Globus pallidus (tissue), 1 donor: ENCODE measurements at regions not wholly inside any gene's neighbourhood (a gene's known extent, or its start where the extent isn't known, plus 50 kb on each side); places are given as distances from the start of the nearest gene placed in this dataset.

Experiments
- DNase-seq: peaks from one replicate; pipeline ENCODE4 v3.0.0-alpha.2; 2015; ENCODE audit warnings: low spot score

DNA sequence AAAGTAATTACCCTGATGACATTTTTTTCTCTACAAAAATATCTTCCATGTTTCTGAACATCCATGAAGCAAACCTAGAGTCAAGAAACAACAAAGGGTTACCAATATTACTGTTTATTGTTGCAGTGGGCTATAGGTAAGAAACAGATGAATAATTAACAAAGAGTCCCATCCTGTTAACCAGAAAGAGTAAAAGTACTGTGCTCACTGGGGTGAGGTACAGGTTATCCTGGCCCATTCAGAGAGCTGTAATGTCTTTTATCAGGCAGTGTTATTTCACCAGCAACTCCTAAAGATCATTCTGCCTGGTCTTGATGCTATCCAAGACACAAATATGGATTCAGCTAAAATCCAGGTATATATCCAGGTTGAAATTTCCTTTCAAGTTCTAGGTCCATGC lies 754.9 kb downstream of the SATB2 start:
- DNase-seq, result no peak

DNA sequence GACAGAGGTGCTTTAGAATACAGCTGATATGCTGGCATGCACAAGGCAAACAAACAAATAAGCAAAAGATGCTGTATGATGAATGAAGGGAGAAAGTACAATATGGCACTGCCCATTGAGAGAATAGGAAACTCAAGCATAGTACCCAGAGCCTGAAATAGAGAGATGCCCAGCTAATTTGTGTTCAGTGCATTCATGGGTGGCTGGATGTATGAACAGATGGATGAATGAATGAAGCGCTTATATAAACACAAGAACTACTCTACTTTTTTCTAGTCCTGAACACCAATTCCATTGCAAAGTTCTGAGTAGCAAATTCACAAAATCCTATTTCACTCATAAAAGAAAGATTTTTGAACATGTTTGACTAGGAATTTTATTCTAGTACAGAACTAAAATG lies 756.3 kb downstream of the SATB2 start:
- no peak for DNase-seq

- no peak for DNase-seq
Measured at GRCh38 chr2:198700319-198700718, 757.4 kb downstream of the SATB2 start.

GRCh38 chr2:198698230-198698629 lies 759.5 kb downstream of the SATB2 start:
- DNase-seq, result no peak

- no peak for DNase-seq
Measured at GRCh38 chr2:198697794-198698193, 759.9 kb downstream of the SATB2 start.

DNA sequence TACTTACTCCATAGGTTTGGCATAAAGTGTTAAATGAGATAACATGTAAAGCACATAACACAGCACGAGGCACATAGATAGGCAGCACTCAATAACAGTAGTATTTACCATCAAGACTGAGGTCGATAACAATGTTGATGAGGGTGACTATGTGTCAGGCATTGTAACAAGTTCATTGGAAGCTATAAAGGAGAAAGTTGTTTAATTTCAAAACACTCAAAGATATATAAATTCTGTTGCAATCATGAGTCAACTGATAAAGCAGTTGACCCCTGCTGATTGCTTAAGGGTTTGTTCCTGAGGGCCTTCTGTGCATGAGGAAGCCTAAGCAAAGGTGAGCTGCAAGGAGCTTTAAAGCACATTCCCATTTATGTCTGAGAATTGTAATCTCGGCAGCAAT lies 760.5 kb downstream of the SATB2 start:
- DNase-seq, result no peak

DNA sequence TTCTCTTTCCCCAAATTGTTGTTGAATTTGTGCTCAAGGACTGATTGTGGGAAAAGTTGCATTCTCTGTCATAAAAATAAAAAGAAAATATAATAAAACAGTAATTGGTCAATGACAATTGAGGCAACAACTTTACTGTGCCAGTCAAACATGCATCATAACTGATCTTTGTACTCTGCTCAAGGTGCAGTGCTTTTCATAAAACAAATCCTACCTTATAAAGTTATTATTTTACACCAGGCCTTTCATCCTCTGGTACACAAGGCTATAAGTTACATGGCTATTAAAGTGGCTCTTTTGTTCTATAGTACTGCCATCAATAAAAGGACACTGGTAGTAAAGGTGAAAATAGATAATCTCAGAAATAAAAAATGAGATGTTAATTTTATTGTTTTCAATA lies 761.9 kb downstream of the SATB2 start:
- DNase-seq, result no peak

DNA sequence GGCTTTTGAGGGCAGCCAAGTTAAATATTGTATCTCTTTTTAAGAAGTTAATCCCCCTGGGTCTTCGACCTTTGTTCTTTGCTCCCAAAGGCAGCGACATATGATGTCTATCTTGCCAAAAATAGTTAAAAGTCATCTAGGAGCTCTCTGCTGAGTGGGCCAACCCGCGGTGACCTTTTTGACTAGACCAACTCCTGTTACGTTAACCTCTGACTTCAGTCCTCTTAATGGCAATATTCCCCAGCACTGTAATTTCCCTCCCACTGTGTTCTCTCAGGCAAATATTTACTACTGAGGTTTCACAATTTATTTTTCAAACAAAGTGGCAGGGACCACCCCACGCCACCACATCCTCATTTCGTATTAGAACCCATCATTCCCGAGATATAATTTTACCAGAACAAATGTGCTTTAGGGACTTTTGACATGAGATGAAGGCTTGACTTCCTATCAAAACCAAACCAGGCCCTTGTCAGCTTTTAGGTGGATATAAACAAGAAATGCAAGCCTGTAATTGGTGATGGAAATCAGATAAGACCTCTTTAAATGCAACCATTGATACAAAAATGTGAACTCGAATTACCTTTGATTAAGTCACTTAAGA lies 764.7 kb downstream of the SATB2 start:
- DNase-seq, result no peak

DNA sequence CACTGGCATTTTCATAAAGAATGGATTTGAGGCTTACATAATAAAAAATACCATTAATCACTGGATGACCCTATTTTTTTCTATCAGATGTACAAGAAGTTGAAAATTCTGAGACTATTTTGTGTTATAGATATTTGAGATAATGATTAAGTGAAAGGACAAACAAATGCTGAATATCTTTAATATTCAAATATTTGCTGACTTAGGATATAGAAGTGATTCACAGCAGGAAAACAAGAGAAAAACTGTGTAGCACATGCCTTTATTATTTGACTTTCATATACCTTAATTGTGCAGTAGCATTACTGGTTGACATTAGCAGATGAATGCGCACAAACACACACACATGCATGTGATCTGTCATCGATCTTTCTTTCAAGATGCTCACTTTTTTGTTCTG lies 766.5 kb downstream of the SATB2 start:
- no peak for DNase-seq

DNA sequence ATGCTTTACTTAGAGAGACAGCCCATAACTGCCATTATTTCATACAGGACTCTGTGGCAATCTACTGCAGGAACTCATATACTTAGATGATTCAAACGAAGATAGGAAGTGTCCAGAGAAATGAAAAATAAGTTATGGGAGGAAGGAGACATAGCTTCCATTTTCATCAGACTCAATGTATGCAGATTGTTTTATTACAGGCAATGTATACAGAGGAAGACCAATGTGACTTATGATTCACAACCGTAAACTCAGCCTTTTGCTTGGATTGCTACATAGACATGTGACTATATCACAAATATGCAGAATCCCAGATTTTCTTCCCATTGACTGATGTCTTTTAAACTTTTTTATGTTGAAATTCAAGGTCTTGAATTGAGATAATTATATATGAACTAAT lies 793.4 kb downstream of the SATB2 start:
- no peak for DNase-seq

GRCh38 chr2:198662905-198663304 lies 794.8 kb downstream of the SATB2 start:
- DNase-seq, result no peak

DNA sequence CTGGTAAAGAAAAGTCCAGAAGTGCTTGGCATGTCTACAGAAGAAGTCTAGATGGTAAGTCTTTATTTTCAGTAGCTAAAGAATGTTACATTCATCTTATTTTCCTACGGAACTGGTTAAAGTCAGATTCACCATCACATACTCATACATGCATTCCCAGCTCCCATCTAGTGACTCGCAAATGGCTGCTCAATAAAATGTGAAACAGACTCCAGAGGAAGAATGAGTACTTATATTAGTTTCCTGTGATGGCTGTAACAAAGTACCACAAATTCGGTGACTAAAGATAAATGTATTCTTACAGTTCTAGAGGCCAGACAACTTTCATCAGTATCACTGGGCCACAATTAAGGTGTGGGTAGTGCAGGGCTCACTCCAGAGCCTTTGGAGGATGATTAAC lies 797.2 kb downstream of the SATB2 start:
- DNase-seq, result no peak

- no peak for DNase-seq
Measured at GRCh38 chr2:198659096-198659870, 798.5 kb downstream of the SATB2 start.

GRCh38 chr2:198657512-198658121 lies 800.1 kb downstream of the SATB2 start:
- DNase-seq, result no peak

- DNase-seq, result no peak
Measured at GRCh38 chr2:198656869-198657268, 800.9 kb downstream of the SATB2 start.

DNA sequence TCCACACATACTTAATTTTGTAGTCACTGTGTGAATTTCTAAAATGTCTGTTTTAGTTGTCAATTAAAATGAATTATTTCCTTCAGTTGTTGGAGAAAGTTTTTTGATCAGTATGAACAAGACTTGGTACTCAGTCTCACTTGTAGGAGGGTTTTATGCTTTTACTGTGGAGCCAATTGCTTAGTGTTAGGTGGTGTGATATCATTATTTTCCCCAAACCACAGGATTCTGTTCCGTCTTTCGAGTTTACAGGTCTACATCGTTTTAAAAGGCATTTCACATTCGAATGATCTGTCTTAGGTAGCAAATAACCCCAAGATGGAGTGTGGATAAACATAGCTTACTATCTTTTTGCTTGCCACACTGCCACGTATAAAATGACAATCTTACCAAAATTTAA lies 803.1 kb downstream of the SATB2 start:
- no peak for DNase-seq

GRCh38 chr2:198653311-198653710 lies 804.4 kb downstream of the SATB2 start:
- DNase-seq, result no peak

GRCh38 chr2:198652461-198652860 lies 805.3 kb downstream of the SATB2 start:
- no peak for DNase-seq

GRCh38 chr2:198645816-198646215 lies 811.9 kb downstream of the SATB2 start:
- DNase-seq, result no peak

DNA sequence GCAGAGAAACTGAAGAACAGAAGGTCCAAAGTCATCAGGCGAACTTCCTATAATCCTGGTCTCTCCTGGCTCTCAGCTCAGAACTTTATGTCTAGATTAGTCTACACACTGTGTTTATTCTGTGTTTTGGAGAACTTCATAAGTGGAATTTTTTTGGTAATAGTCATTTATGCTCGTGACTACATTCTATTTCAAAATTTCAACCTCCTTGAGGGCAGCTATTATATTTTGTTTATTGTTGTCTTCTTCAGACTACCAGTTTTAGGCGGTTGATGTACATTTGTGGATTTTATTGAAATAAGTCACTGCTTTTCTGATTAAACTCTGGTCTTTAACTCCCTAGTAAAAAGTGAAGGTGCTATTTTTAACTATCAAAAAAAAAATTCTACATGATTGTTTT lies 816.6 kb downstream of the SATB2 start:
- DNase-seq, result no peak

DNA sequence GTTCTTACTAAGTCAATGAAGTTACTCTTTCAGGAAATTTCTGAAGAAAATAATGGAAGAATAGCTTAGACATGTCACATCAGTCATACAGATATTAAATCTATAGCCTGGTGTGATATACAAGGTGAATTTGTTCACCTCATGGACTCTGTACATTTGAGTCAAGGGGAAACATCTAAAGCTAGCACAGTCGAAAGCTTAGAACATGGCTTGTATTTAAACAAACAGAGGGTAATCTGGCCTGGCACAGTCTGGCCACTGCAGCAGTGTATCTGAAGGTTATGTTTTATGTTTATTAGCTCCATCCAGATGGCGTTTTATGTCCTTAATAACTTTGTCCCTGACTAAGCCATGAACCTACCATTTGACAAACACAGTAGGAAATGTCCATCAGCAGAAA lies 817.3 kb downstream of the SATB2 start:
- no peak for DNase-seq

GRCh38 chr2:198639580-198639979 lies 818.2 kb downstream of the SATB2 start:
- no peak for DNase-seq

- no peak for DNase-seq
Measured at GRCh38 chr2:198638577-198638976, 819.2 kb downstream of the SATB2 start.

- DNase-seq, result no peak
Measured at GRCh38 chr2:198630384-198630783, 826.0 kb downstream of the PLCL1 start.
